ENCODE measurements at regions not wholly inside any gene's neighbourhood (a gene's known extent, or its start where the extent isn't known, plus 50 kb on each side); places are given as distances from the start of the nearest gene placed in this dataset.

DNA sequence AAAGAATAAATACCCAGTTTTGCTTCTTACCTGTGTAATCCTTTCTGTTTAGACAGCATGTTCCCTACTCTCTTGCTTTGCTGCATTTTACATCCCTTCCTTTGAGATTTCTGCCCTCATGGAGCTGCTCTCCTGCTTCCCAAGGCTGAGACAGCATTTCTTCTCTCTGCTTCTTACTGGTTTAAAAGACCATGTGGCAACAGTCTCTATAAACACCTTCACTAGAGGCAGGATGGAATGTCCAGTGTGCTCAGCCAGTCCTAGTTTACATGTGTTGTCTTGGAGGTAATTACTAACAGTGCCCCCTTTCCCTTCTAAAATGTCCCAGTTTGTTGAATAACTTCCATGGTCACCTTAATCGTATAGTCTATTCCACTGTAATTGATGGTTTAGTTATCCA lies 262.3 kb downstream of the CNTN3 start:
- TF ChIP-seq FOXA1 (IDR thresholded peaks at IDR 0.05) (no peak), SP1 (IDR thresholded peaks at IDR 0.05) (no peak)
- TF ChIP-seq, protein P1, sequence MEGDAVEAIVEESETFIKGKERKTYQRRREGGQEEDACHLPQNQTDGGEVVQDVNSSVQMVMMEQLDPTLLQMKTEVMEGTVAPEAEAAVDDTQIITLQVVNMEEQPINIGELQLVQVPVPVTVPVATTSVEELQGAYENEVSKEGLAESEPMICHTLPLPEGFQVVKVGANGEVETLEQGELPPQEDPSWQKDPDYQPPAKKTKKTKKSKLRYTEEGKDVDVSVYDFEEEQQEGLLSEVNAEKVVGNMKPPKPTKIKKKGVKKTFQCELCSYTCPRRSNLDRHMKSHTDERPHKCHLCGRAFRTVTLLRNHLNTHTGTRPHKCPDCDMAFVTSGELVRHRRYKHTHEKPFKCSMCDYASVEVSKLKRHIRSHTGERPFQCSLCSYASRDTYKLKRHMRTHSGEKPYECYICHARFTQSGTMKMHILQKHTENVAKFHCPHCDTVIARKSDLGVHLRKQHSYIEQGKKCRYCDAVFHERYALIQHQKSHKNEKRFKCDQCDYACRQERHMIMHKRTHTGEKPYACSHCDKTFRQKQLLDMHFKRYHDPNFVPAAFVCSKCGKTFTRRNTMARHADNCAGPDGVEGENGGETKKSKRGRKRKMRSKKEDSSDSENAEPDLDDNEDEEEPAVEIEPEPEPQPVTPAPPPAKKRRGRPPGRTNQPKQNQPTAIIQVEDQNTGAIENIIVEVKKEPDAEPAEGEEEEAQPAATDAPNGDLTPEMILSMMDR (IDR thresholded peaks at IDR 0.05; ENCODE audit: low read depth, low read length, missing input control) = no peak
